ENCODE measurements at regions not wholly inside any gene's neighbourhood (a gene's known extent, or its start where the extent isn't known, plus 50 kb on each side); places are given as distances from the start of the nearest gene placed in this dataset.

GRCh38 chr1:4877426-4877825 is 223.0 kb downstream of the AJAP1 start:
- H3K4me1 Mint-ChIP-seq = peaks cover 18% of the 10 kb centered on the region
- H3K4me3 ChIP-seq = no peak overlapping the region
- H3K79me2 ChIP-seq (replicated peaks; ENCODE audit: insufficient read depth) = no peaks in the 10 kb centered on the region
- no peaks in the 10 kb centered on the region for H3K36me3 Mint-ChIP-seq (ENCODE audit: low read depth)
- no peak overlapping the region for H3K4me3 Mint-ChIP-seq
- H3K27me3 ChIP-seq (ENCODE audit: insufficient read depth) = no peaks in the 10 kb centered on the region
- no peaks in the 10 kb centered on the region for H3F3A ChIP-seq (replicated peaks; ENCODE audit: low read depth)
- H3K36me3 ChIP-seq (ENCODE audit: insufficient read depth) = no peaks in the 10 kb centered on the region; the same call in 1 of the 2 replicates
- no peak overlapping the region for H3K4me2 ChIP-seq
- peaks cover 16% of the 10 kb centered on the region for H3K27me3 Mint-ChIP-seq (ENCODE audit: insufficient read depth, low read depth, poor library complexity)
- no peak overlapping the region for H3K27ac ChIP-seq (ENCODE audit: low read depth)
- H3K27ac Mint-ChIP-seq = no peak overlapping the region
- H3K9me3 Mint-ChIP-seq = peaks cover 12% of the 10 kb centered on the region; the same call in 1 of the 3 replicates
- H4K20me1 ChIP-seq (replicated peaks; ENCODE audit: insufficient read depth) = no peaks in the 10 kb centered on the region
- no peaks in the 10 kb centered on the region for H3K4me1 ChIP-seq (ENCODE audit: insufficient read depth)
- H3K9me2 ChIP-seq (ENCODE audit: insufficient read depth) = no peaks in the 10 kb centered on the region
- H2AFZ ChIP-seq = no peak overlapping the region
- DNase-seq (ENCODE audit: low spot score) (no peak), ATAC-seq (no peak)
- no peak for TF ChIP-seq ZNF114 (CRISPR knock-in tag; IDR thresholded peaks at IDR 0.05)
- no peak for TF ChIP-seq ZNF462 (CRISPR knock-in tag; IDR thresholded peaks at IDR 0.05)
- no peak for TF ChIP-seq JUNB (IDR thresholded peaks at IDR 0.05; ENCODE audit: unreplicated experiment)
- no peak for TF ChIP-seq ZNF331 (CRISPR knock-in tag; IDR thresholded peaks at IDR 0.05; ENCODE audit: low read depth)

DNA sequence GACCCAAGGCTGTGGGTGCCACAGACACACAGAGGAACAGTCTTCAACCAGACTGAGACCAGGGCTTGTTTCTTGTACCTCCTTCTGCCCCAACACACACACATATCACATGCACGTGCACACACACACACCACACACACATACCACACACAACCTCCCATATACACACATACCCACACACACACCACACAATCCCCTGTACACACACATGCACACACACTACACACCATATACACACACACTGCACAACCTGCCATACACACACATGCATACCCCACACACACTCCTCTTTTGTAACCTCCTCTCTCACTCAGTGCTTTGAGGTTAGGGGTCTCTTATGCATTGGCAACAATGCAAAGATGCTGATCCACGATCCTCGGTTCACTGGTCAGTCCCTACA is 217.0 kb downstream of the AJAP1 start:
- no peaks in the 10 kb centered on the region for H3F3A ChIP-seq (replicated peaks; ENCODE audit: low read depth)
- DNase-seq (ENCODE audit: low spot score) (no peak), ATAC-seq (no peak)
- no peaks in the 10 kb centered on the region for H3K4me1 ChIP-seq (ENCODE audit: insufficient read depth)
- H3K4me1 Mint-ChIP-seq = no peaks in the 10 kb centered on the region
- H3K9me2 ChIP-seq (ENCODE audit: insufficient read depth) = no peaks in the 10 kb centered on the region
- no peak overlapping the region for H3K4me3 ChIP-seq
- no peak overlapping the region for H3K4me3 Mint-ChIP-seq
- H3K79me2 ChIP-seq (replicated peaks; ENCODE audit: insufficient read depth) = no peaks in the 10 kb centered on the region
- no peak overlapping the region for H2AFZ ChIP-seq
- H3K27ac ChIP-seq (ENCODE audit: low read depth) = no peak overlapping the region
- H3K9me3 Mint-ChIP-seq = peaks cover 32% of the 10 kb centered on the region
- no peaks in the 10 kb centered on the region for H3K27me3 ChIP-seq (ENCODE audit: insufficient read depth)
- H3K36me3 ChIP-seq (ENCODE audit: insufficient read depth) = no peaks in the 10 kb centered on the region
- no peak overlapping the region for H3K4me2 ChIP-seq
- peaks cover 18% of the 10 kb centered on the region for H3K36me3 Mint-ChIP-seq (ENCODE audit: low read depth)
- no peak overlapping the region for H3K27ac Mint-ChIP-seq
- peaks cover 8% of the 10 kb centered on the region for H3K27me3 Mint-ChIP-seq (ENCODE audit: insufficient read depth, low read depth, poor library complexity)
- H4K20me1 ChIP-seq (replicated peaks; ENCODE audit: insufficient read depth) = no peaks in the 10 kb centered on the region
- TF ChIP-seq EZH2phosphoT487 (IDR thresholded peaks at IDR 0.05; ENCODE audit: unreplicated experiment) = no peak
- TF ChIP-seq, protein P1, sequence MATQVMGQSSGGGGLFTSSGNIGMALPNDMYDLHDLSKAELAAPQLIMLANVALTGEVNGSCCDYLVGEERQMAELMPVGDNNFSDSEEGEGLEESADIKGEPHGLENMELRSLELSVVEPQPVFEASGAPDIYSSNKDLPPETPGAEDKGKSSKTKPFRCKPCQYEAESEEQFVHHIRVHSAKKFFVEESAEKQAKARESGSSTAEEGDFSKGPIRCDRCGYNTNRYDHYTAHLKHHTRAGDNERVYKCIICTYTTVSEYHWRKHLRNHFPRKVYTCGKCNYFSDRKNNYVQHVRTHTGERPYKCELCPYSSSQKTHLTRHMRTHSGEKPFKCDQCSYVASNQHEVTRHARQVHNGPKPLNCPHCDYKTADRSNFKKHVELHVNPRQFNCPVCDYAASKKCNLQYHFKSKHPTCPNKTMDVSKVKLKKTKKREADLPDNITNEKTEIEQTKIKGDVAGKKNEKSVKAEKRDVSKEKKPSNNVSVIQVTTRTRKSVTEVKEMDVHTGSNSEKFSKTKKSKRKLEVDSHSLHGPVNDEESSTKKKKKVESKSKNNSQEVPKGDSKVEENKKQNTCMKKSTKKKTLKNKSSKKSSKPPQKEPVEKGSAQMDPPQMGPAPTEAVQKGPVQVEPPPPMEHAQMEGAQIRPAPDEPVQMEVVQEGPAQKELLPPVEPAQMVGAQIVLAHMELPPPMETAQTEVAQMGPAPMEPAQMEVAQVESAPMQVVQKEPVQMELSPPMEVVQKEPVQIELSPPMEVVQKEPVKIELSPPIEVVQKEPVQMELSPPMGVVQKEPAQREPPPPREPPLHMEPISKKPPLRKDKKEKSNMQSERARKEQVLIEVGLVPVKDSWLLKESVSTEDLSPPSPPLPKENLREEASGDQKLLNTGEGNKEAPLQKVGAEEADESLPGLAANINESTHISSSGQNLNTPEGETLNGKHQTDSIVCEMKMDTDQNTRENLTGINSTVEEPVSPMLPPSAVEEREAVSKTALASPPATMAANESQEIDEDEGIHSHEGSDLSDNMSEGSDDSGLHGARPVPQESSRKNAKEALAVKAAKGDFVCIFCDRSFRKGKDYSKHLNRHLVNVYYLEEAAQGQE (IDR thresholded peaks at IDR 0.05; ENCODE audit: unreplicated experiment) = no peak
